A673 (cell line): ENCODE measurements at regions not wholly inside any gene's neighbourhood (a gene's known extent, or its start where the extent isn't known, plus 50 kb on each side); places are given as distances from the start of the nearest gene placed in this dataset.

Experiments used
- BruUV-seq: library from RNA; stranded (reverse); fragments of 400-500 nt; replicated peaks from 2 replicates; lab custom pipeline; 2021; lab: Mats Ljungman, UMichigan
- CTCF ChIA-PET: fragments of 300-600 bp; sonication (Branson Sonifier 250); formaldehyde crosslinking; loops from one replicate; lab custom pipeline; 2022; ENCODE audit warnings: antibody characterized with exemption; lab: Charles Lee
- POLR2A ChIA-PET: fragments of 300-600 bp; sonication (Branson Sonifier 250); formaldehyde crosslinking; loops from one replicate; lab custom pipeline; 2022; ENCODE audit warnings: antibody characterized with exemption; ENCODE audit not compliant: low non-redundant PET; lab: Charles Lee
- DNase-seq: peaks from one replicate; pipeline ENCODE4 v3.0.0-alpha.2; 2015; ENCODE audit warnings: low spot score
- H3K27ac ChIP-seq: fragments of 200-600 bp; sonication (generic); 2 replicates; pipeline ENCODE4 v1.5.1; 2016; ENCODE audit warnings: mixed run types, low read depth, mild to moderate bottlenecking, mixed read lengths, antibody characterized with exemption, low read length; ENCODE audit not compliant: poor library complexity, severe bottlenecking
- H3K27me3 ChIP-seq: fragments of 200-600 bp; sonication (generic); replicated peaks from 2 replicates; pipeline ENCODE4 v1.6.1; 2017; ENCODE audit warnings: mixed run types, low read depth, mild to moderate bottlenecking, mixed read lengths, antibody characterized with exemption, low read length; ENCODE audit not compliant: insufficient read depth, poor library complexity
- H3K36me3 ChIP-seq: fragments of 200-600 bp; sonication (generic); 2 replicates; pipeline ENCODE4 v1.6.1; 2016; ENCODE audit warnings: mixed run types, mild to moderate bottlenecking, mixed read lengths, antibody characterized with exemption, low read length; ENCODE audit not compliant: insufficient read depth, poor library complexity, severe bottlenecking
- H3K4me1 ChIP-seq: fragments of 200-600 bp; sonication (generic); 2 replicates; pipeline ENCODE4 v1.6.1; 2017; ENCODE audit warnings: mixed run types, mild to moderate bottlenecking, mixed read lengths, antibody characterized with exemption, low read length; ENCODE audit not compliant: insufficient read depth, poor library complexity, severe bottlenecking
- H3K4me3 ChIP-seq: fragments of 200-600 bp; sonication (generic); 2 replicates; pipeline ENCODE4 v1.5.1; 2016; ENCODE audit warnings: low read depth, mixed run types, mild to moderate bottlenecking, mixed read lengths, low read length; ENCODE audit not compliant: poor library complexity, severe bottlenecking
- H3K9me3 ChIP-seq: fragments of 200-600 bp; sonication (generic); 2 replicates; pipeline ENCODE4 v1.6.1; 2016; ENCODE audit warnings: mixed run types, low read depth, mild to moderate bottlenecking, mixed read lengths, antibody characterized with exemption, low read length; ENCODE audit not compliant: poor library complexity, severe bottlenecking
- CTCF ChIP-seq: fragments of 300-800, 200-600 bp; sonication (generic); conservative IDR thresholded peaks from 2 replicates; pipeline ENCODE4 v1.5.1; 2017; ENCODE audit warnings: low read depth, mild to moderate bottlenecking, antibody characterized with exemption, low read length, moderate library complexity, mixed read lengths
- EZH2 ChIP-seq: fragments of 200-600 bp; sonication (generic); IDR thresholded peaks from 2 replicates; pipeline ENCODE4 v1.6.1; 2017; ENCODE audit warnings: borderline replicate concordance, low read depth, mild to moderate bottlenecking, mixed read lengths, antibody characterized with exemption, low read length; ENCODE audit not compliant: poor library complexity, severe bottlenecking
- intact Hi-C: fragments of 100-400 bp; cut with micrococcal nuclease; formaldehyde crosslinking; loops from one replicate; pipeline ENCODE4 v1.10.0; 2022; ENCODE audit not compliant: unreplicated experiment

GRCh38 chr14:71387753-71388152 lies 480.5 kb downstream of the PCNX1 start:
- intact Hi-C loops = no loop called here
- peaks cover 37% of the 10 kb centered on the region for H3K4me1 ChIP-seq
- H3K4me3 ChIP-seq = peak overlapping the region; percentile 13
- no peaks in the 10 kb centered on the region for H3K27me3 ChIP-seq
- ChIA-PET CTCF (no interaction called here), POLR2A (no interaction called here)
- no peak for DNase-seq
- BruUV-seq = no TSS peak
- no peaks in the 10 kb centered on the region for H3K36me3 ChIP-seq
- H3K27ac ChIP-seq = peak overlapping the region; percentile 13
- H3K9me3 ChIP-seq = no peaks in the 10 kb centered on the region
- TF ChIP-seq EZH2 (no peak), CTCF (no peak)

- intact Hi-C loops = no loop called here
- peak overlapping the region; percentile 13 for H3K4me3 ChIP-seq
- peak overlapping the region; percentile 13 for H3K27ac ChIP-seq
- H3K27me3 ChIP-seq = no peaks in the 10 kb centered on the region
- BruUV-seq = no TSS peak
- no peaks in the 10 kb centered on the region for H3K36me3 ChIP-seq
- peak; percentile 70 for DNase-seq
- ChIA-PET POLR2A (no interaction called here), CTCF (no interaction called here)
- H3K4me1 ChIP-seq = peaks cover 37% of the 10 kb centered on the region
- H3K9me3 ChIP-seq = no peaks in the 10 kb centered on the region
- TF ChIP-seq CTCF (no peak), EZH2 (no peak)
Observed at GRCh38 chr14:71388336-71388735, 481.1 kb downstream of the PCNX1 start.

GRCh38 chr14:71388862-71389261 lies 481.6 kb downstream of the PCNX1 start:
- POLR2A ChIA-PET = no interaction called here
- DNase-seq = no peak
- Histone ChIP-seq H3K27me3 (no peaks in the 10 kb centered on the region), H3K4me1 (peaks cover 37% of the 10 kb centered on the region), H3K4me3 (no peak overlapping the region), H3K27ac (peak overlapping the region; percentile 13), H3K36me3 (no peaks in the 10 kb centered on the region), H3K9me3 (no peaks in the 10 kb centered on the region)
- CTCF ChIA-PET = no interaction called here
- no peak for TF ChIP-seq CTCF
- TF ChIP-seq EZH2 = no peak
- intact Hi-C loops = no loop called here
- no TSS peak for BruUV-seq
